Skeletal muscle tissue (tissue), 3 donors: ENCODE measurements at regions not wholly inside any gene's neighbourhood (a gene's known extent, or its start where the extent isn't known, plus 50 kb on each side); places are given as distances from the start of the nearest gene placed in this dataset.
"Not testable (repeated sequence)": the region's sequence is repeated elsewhere in the genome, so short reads cannot be mapped to it uniquely, and the experiment has no call there.

Experiments
- H3K27ac ChIP-seq: one replicate; pipeline ENCODE4 v1.7.0; 2013; ENCODE audit warnings: mild to moderate bottlenecking, low read depth, low read length, inconsistent platforms
- H3K27me3 ChIP-seq, 3 donors: one replicate each; pipeline ENCODE4 v1.7.0; 2013; ENCODE audit warnings: low read length in 3 of 3; ENCODE audit not compliant: control insufficient read depth in 3 of 3, insufficient read depth in 3 of 3
- H3K36me3 ChIP-seq, 3 donors: one replicate each; pipeline ENCODE4 v1.7.0; 2013; ENCODE audit warnings: low read length in 3 of 3; ENCODE audit not compliant: control insufficient read depth in 3 of 3, insufficient read depth in 3 of 3
- H3K4me1 ChIP-seq, 3 donors: one replicate each; pipeline ENCODE4 v1.7.0; 2013; ENCODE audit warnings: low read length in 3 of 3, mild to moderate bottlenecking in 3 of 3; ENCODE audit not compliant: control insufficient read depth in 3 of 3, insufficient read depth in 3 of 3
- H3K4me3 ChIP-seq, 3 donors: one replicate each; pipeline ENCODE4 v1.7.0; 2013; ENCODE audit warnings: low read length in 3 of 3
- H3K9ac ChIP-seq, 3 donors: one replicate each; pipeline ENCODE4 v1.7.0; 2013; ENCODE audit warnings: low read length in 3 of 3, mild to moderate bottlenecking in 3 of 3, moderate library complexity in 2 of 3, low read depth in 1 of 3
- H3K9me3 ChIP-seq, 3 donors: one replicate each; pipeline ENCODE4 v1.7.0; 2013; ENCODE audit warnings: low read length in 3 of 3; ENCODE audit not compliant: control insufficient read depth in 3 of 3
- donor health status: Osteomylitis.

DNA sequence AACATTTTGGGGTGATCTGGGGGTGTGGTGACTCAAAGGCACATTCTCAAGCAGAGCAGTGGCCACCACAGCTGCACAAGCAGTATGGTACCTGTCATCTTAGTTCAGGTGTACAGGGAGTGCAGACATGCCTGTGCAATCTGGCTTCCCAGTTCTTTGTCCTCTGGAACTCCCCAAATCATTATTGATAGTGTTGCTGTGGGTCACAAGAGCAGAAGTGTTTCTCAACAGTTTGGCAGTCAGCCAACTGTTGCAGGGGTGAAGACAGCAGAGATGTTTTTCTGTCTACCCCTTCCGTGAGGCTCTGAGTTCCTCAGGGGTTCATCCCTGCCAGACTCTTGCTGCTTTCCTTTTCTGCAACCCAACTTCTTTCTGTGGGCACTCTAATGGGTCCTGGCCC lies 206.5 kb upstream of the ZSWIM2 start:
- Histone ChIP-seq H3K36me3 (no peaks in the 10 kb centered on the region), H3K9ac (no peak overlapping the region), H3K4me3 (no peak overlapping the region), H3K27me3 (no peaks in the 10 kb centered on the region), H3K9me3 (no peaks in the 10 kb centered on the region), H3K4me1 (no peaks in the 10 kb centered on the region), H3K27ac (no peak overlapping the region)

DNA sequence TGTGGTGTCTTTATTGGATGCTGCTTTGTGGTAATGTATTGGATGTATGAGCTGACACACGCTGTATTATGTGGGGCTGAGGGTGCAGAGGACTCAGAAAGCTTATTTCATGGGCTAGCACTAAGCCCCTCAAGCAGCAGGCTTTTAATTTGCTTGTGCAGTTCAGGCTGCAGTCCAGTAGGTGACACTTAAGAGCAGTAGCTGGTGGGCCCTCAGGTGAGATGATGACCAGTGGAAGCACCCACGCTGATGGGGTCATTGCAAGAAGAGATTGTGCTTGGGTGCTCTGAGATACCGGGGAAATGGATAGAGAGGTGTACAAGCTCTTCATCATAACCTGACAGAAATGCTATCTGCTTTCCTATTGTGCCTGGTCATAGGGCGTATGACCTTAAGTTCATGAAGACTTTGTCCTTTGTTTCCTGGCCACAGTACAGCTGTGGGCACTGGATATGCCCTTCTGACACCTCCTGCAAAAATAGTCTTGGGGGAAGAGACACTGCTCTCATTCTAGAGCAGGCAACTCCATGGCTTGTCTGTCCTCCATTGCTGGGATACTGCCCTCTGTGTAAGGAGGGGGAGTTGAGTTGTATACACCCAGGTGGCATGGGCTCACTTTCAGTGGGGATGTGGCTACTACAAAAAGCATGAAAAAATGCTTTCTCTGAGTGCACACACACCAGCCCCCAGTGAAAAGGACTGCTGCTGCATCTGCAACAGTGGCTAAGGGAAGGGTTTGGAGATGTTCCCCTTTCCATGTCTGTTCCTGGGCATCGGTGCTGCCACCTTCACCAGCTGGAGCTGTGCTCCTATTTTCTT lies 205.7 kb upstream of the ZSWIM2 start:
- peaks cover 0 to 3% (median 0%) of the 10 kb centered on the region in 3 donors for H3K9me3 ChIP-seq
- H3K27me3 ChIP-seq, result no peaks in the 10 kb centered on the region
- H3K4me3 ChIP-seq, result no peak overlapping the region
- no peaks in the 10 kb centered on the region for H3K4me1 ChIP-seq
- H3K27ac ChIP-seq, result no peak overlapping the region
- H3K36me3 ChIP-seq, result no peaks in the 10 kb centered on the region
- H3K9ac ChIP-seq, result no peak overlapping the region

DNA sequence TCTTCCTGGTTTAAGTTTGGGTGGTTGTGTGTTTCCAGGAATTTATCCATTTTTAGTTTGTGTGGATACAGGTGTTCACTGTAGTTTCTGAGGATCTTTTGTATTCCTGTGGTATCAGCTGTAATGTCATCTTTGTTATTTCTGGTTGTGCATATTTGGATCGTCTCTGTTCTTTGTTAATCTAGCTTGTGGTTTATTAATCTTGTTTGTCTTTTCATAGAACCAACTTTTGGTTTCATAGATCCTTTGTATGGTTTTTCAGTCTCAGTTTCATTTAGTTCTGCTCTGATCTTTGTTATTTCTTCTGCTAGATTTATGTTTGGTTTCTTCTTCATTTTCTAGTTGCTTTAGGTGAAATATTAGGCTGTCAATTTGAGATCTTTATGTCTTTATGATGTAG lies 202.4 kb upstream of the ZSWIM2 start:
- Histone ChIP-seq H3K9me3 (peaks cover 0 to 3% (median 0%) of the 10 kb centered on the region in 3 donors), H3K27me3 (no peaks in the 10 kb centered on the region), H3K4me3 (no peak overlapping the region), H3K9ac (no peak overlapping the region), H3K4me1 (no peaks in the 10 kb centered on the region), H3K27ac (no peak overlapping the region), H3K36me3 (no peaks in the 10 kb centered on the region)

DNA sequence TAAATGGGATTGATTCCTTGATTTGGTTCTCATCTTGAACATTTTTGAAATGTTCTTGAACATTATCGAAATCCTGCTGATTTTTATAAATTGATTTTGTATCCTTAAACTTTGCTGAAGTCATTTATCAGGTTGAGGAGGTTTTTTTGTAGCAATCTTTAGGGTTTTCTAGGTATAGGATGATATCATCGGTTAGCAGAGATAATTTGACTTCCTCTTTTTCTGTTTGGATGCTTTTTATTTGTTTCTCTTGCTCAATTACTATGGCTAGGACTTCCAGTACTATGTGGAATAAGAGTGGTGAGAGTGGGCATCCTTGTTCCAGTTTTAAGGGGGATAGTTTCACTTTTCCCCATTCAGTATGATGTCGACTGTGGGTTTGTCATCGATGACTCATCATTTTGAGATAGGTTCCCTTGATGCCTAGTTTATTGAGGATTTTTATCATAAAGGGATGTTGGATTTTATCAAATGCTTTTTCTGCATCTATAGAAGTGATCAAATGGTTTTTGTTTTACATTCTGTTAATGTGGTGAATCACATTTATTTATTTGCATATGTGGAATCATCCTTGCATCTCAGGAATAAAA lies 201.5 kb upstream of the ZSWIM2 start:
- peaks cover 0 to 3% (median 0%) of the 10 kb centered on the region in 3 donors for H3K9me3 ChIP-seq
- no peaks in the 10 kb centered on the region for H3K36me3 ChIP-seq
- H3K4me1 ChIP-seq, result no peaks in the 10 kb centered on the region
- H3K4me3 ChIP-seq, result no peak overlapping the region
- no peak overlapping the region for H3K9ac ChIP-seq
- H3K27ac ChIP-seq, result no peak overlapping the region
- no peaks in the 10 kb centered on the region for H3K27me3 ChIP-seq

DNA sequence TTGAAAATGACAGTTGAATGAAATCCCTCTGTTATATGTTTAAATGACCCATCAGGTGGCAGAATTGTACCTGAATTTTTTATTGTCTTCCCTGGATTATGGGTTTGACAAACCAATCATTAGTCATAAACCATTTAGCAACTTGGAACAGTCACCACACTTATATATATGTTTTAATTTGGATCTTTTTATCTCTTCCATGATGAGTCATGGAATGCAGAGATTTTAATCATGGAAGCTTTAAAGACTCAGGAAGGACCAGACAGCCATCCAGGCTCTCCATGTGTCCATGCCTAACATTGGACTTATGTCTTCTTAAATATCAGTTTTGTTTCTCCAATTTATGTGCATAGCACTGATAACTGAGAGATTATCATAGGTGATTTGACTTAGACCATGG lies 188.3 kb upstream of the ZSWIM2 start:
- H3K27ac ChIP-seq, result no peak overlapping the region
- no peaks in the 10 kb centered on the region for H3K36me3 ChIP-seq
- H3K27me3 ChIP-seq, result no peaks in the 10 kb centered on the region
- H3K4me1 ChIP-seq, result no peaks in the 10 kb centered on the region
- no peaks in the 10 kb centered on the region for H3K9me3 ChIP-seq
- no peak overlapping the region for H3K9ac ChIP-seq
- no peak overlapping the region for H3K4me3 ChIP-seq

- no peak overlapping the region for H3K4me3 ChIP-seq
- H3K27me3 ChIP-seq, result no peaks in the 10 kb centered on the region
- H3K36me3 ChIP-seq, result no peaks in the 10 kb centered on the region
- H3K27ac ChIP-seq, result no peak overlapping the region
- no peaks in the 10 kb centered on the region for H3K9me3 ChIP-seq
- no peak overlapping the region for H3K9ac ChIP-seq
- H3K4me1 ChIP-seq, result no peaks in the 10 kb centered on the region
Observed at GRCh38 chr2:187034434-187034833, 185.5 kb upstream of the ZSWIM2 start.

- Histone ChIP-seq H3K4me1 (no peaks in the 10 kb centered on the region), H3K4me3 (no peak overlapping the region), H3K9ac (no peak overlapping the region), H3K27me3 (no peaks in the 10 kb centered on the region), H3K36me3 (no peaks in the 10 kb centered on the region), H3K27ac (no peak overlapping the region), H3K9me3 (peaks cover 0 to 3% (median 0%) of the 10 kb centered on the region in 3 donors)
Observed at GRCh38 chr2:187024739-187025138, 175.8 kb upstream of the ZSWIM2 start.

GRCh38 chr2:187023996-187024395 lies 175.0 kb upstream of the ZSWIM2 start:
- not testable (repeated sequence) for H3K4me3 ChIP-seq, H3K9ac ChIP-seq, H3K36me3 ChIP-seq, H3K27me3 ChIP-seq, H3K4me1 ChIP-seq, H3K9me3 ChIP-seq, H3K27ac ChIP-seq

GRCh38 chr2:187017438-187017837 lies 168.5 kb upstream of the ZSWIM2 start:
- H3K9me3 ChIP-seq, result no peaks in the 10 kb centered on the region

GRCh38 chr2:187013058-187013457 lies 164.1 kb upstream of the ZSWIM2 start:
- Histone ChIP-seq H3K27ac (no peak overlapping the region), H3K9me3 (no peaks in the 10 kb centered on the region), H3K4me1 (no peaks in the 10 kb centered on the region), H3K4me3 (no peak overlapping the region), H3K27me3 (no peaks in the 10 kb centered on the region), H3K36me3 (no peaks in the 10 kb centered on the region), H3K9ac (no peak overlapping the region)

More at GRCh38 chr2:187017438-187017837, 168.5 kb upstream of the ZSWIM2 start:
- Histone ChIP-seq H3K9ac (no peak overlapping the region), H3K36me3 (no peaks in the 10 kb centered on the region), H3K4me3 (no peak overlapping the region), H3K27ac (no peak overlapping the region), H3K4me1 (no peaks in the 10 kb centered on the region), H3K27me3 (no peaks in the 10 kb centered on the region)
